ENCODE measurements at regions not wholly inside any gene's neighbourhood (a gene's known extent, or its start where the extent isn't known, plus 50 kb on each side); places are given as distances from the start of the nearest gene placed in this dataset.
A peak's percentile ranks its signal among the peaks of the same experiment; 100 is the strongest.

- peak in 1 of 4 experiments; percentile 9 for TF ChIP-seq CTCF (IDR thresholded peaks at IDR 0.05)
- TF ChIP-seq POLR2A (IDR thresholded peaks at IDR 0.05): no peak
- peak; percentile 69 for TF ChIP-seq POLR2AphosphoS5 (IDR thresholded peaks at IDR 0.05)
Measured at GRCh38 chr10:131396121-131397050, 84.9 kb upstream of the TCERG1L start.

Data from gastroesophageal sphincter (tissue), 3 donors.